Endothelial cell of umbilical vein (primary cell): ENCODE measurements at regions not wholly inside any gene's neighbourhood (a gene's known extent, or its start where the extent isn't known, plus 50 kb on each side); places are given as distances from the start of the nearest gene placed in this dataset.

Experiments
- EZH2 ChIP-seq: IDR thresholded peaks from 2 replicates; pipeline ENCODE4 v1.6.1; 2012; ENCODE audit warnings: borderline replicate concordance, low read depth, mild to moderate bottlenecking, moderate library complexity, low read length, inconsistent platforms; ENCODE audit not compliant: severe bottlenecking
- JUN ChIP-seq: IDR thresholded peaks from 2 replicates; pipeline ENCODE4 v1.6.1; 2011; ENCODE audit warnings: borderline replicate concordance, low read depth; ENCODE audit not compliant: insufficient read length, insufficient read depth
- POLR2A ChIP-seq: IDR thresholded peaks from 2 replicates; pipeline ENCODE4 v1.6.1; 2012; ENCODE audit warnings: low read depth, mild to moderate bottlenecking, control low read depth, low read length
- POLR2AphosphoS5 ChIP-seq: IDR thresholded peaks from 2 replicates; pipeline ENCODE4 v1.6.1; 2012; ENCODE audit warnings: low read depth, mild to moderate bottlenecking, control low read depth, low read length, moderate library complexity; ENCODE audit not compliant: insufficient read depth
- TF ChIP-seq, protein P1 (sequence below), 2 donors: IDR thresholded peaks; 1 replicate in 1 of 2; 2 replicates in 1 of 2; pipeline ENCODE4 v1.5.1; 2011; ENCODE audit warnings: low read length in 2 of 2, mild to moderate bottlenecking in 2 of 2, moderate library complexity in 2 of 2, control low read depth in 1 of 2, inconsistent platforms in 1 of 2, low read depth in 1 of 2; ENCODE audit not compliant: insufficient read depth in 1 of 2; ENCODE audit errors: extremely low read depth in 1 of 2
- TF ChIP-seq, protein P2 (sequence below): IDR thresholded peaks from 2 replicates; pipeline ENCODE4 v1.6.1; 2011; ENCODE audit not compliant: insufficient read depth, insufficient read length

DNA sequence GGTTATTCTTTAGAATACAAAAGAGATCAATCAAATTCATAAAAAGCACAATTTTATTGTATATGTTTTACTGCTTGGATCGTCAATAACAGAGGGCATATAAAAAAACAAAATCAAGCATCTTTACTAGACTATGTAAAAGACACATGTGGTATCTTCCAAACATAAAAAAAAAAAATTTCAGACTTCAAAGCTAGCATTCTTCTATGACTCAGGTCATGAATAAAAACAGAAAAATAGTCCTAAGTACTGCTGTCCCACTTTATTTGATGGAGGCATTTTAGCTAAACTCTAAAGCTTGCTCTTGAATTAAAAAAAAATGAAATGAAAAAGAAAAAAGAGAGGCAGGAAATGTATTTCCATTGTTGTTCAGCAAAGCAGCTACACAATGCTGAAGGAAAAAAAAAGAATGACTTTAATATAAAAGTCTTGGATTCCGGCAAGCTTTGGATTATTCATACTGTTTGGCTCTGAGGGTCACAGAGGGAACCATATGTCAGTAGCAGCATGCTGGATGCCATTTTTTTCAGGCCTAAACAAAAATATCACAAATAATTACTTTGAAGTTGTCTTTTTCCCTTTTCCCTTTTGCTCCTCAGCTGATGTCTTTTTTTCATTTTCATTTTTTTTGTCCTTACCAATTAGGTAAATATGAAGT lies 249.1 kb upstream of the DIAPH2 start:
- TF ChIP-seq, protein P1, sequence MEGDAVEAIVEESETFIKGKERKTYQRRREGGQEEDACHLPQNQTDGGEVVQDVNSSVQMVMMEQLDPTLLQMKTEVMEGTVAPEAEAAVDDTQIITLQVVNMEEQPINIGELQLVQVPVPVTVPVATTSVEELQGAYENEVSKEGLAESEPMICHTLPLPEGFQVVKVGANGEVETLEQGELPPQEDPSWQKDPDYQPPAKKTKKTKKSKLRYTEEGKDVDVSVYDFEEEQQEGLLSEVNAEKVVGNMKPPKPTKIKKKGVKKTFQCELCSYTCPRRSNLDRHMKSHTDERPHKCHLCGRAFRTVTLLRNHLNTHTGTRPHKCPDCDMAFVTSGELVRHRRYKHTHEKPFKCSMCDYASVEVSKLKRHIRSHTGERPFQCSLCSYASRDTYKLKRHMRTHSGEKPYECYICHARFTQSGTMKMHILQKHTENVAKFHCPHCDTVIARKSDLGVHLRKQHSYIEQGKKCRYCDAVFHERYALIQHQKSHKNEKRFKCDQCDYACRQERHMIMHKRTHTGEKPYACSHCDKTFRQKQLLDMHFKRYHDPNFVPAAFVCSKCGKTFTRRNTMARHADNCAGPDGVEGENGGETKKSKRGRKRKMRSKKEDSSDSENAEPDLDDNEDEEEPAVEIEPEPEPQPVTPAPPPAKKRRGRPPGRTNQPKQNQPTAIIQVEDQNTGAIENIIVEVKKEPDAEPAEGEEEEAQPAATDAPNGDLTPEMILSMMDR (IDR thresholded peaks at IDR 0.05; ENCODE audit: extremely low read depth in 1 of 2, insufficient read depth in 1 of 2, low read depth in 1 of 2, low read length in 2 of 2): no peak
- TF ChIP-seq EZH2 (no peak), POLR2AphosphoS5 (no peak), POLR2A (no peak), JUN (no peak)
- TF ChIP-seq, protein P2, sequence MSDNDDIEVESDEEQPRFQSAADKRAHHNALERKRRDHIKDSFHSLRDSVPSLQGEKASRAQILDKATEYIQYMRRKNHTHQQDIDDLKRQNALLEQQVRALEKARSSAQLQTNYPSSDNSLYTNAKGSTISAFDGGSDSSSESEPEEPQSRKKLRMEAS: no peak
